ENCODE measurements at regions not wholly inside any gene's neighbourhood (a gene's known extent, or its start where the extent isn't known, plus 50 kb on each side); places are given as distances from the start of the nearest gene placed in this dataset.

DNA sequence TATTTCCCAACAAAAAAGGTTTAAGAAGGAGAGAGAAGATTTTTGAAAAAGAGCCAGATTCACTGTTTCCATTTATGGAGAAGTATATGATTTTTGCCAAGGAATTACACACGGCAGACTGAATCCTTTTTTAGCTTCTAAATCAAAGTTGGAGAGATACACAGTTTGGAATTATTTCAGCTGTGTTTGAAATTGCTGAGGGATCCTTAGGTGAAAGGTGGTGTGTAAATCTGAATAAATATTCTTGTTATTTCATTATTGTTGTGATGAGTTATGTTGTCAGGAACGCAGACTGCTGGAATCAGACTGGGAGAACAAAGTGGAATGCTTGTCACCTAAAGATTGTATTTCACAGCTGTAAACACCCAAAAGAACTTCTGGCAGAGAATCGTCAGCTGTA is 168.5 kb upstream of the AKIRIN2 start:
- no peak overlapping the region for H3K4me3 ChIP-seq
- H3K27ac ChIP-seq, result no peak overlapping the region
- TF ChIP-seq, protein P1, sequence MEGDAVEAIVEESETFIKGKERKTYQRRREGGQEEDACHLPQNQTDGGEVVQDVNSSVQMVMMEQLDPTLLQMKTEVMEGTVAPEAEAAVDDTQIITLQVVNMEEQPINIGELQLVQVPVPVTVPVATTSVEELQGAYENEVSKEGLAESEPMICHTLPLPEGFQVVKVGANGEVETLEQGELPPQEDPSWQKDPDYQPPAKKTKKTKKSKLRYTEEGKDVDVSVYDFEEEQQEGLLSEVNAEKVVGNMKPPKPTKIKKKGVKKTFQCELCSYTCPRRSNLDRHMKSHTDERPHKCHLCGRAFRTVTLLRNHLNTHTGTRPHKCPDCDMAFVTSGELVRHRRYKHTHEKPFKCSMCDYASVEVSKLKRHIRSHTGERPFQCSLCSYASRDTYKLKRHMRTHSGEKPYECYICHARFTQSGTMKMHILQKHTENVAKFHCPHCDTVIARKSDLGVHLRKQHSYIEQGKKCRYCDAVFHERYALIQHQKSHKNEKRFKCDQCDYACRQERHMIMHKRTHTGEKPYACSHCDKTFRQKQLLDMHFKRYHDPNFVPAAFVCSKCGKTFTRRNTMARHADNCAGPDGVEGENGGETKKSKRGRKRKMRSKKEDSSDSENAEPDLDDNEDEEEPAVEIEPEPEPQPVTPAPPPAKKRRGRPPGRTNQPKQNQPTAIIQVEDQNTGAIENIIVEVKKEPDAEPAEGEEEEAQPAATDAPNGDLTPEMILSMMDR (IDR thresholded peaks at IDR 0.05), result no peak
- TF ChIP-seq POLR2A (IDR thresholded peaks at IDR 0.05) (no peak), EP300 (IDR thresholded peaks at IDR 0.05) (no peak)
- DNase-seq (ENCODE audit: low spot score in 2 of 2), result no peak
- H3K9me3 ChIP-seq, result no peaks in the 10 kb centered on the region
- no peaks in the 10 kb centered on the region for H3K27me3 ChIP-seq
- WGBS, 2 donors, result 21 to 27% methylated on average over 3 of the region's 3 CpGs
- peaks cover 0 to 6% (median 0%) of the 10 kb centered on the region in 4 donors for H3K4me1 ChIP-seq
- no peaks in the 10 kb centered on the region for H3K36me3 ChIP-seq

DNA sequence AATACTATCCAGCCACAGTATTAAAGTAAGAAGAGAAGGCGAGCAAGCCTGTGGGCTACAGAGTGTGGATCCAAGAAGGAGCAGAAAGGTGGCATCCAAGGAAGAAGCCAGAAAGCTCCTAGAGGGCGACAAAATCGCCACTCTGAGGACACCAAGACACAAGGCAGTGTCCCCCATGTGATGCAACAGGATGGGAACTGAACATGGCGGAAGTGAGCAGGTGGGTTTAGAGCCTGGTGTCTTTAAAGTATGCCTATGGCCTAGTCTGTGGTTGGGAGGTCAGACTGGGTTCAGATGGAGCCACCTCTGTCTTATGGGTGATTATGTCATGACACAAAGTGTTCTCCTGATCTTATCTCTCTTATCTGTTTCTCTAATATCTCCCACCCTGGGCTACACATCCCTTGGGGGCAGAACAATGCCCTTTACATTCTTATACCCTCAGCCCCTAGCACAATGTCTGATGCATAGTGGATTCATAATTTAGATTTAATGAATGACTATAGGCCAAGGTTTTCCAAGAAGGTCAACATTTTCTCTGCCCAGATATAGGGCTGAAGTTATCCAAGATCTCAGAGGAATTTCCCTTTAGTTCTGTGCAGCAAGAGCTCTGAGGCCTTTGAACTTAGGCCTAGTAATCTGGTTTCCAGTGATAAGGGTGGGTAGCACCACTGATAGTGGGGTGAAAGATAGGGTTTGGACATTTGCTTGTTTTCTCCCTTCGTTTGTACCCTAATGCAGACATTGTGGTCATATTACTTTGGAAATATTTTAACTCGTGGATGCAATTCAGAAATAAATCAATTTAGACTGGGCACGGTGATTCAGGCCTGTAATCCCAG is 167.3 kb upstream of the AKIRIN2 start:
- Histone ChIP-seq H3K36me3 (no peaks in the 10 kb centered on the region), H3K27ac (no peak overlapping the region), H3K4me1 (peaks cover 0 to 6% (median 0%) of the 10 kb centered on the region in 4 donors), H3K27me3 (no peaks in the 10 kb centered on the region), H3K9me3 (no peaks in the 10 kb centered on the region), H3K4me3 (no peak overlapping the region)
- 81 to 90% methylated on average over 7 of the region's 7 CpGs for WGBS, 2 donors
- no peak for TF ChIP-seq EP300 (IDR thresholded peaks at IDR 0.05)
- TF ChIP-seq, protein P1 (IDR thresholded peaks at IDR 0.05), result no peak
- no peak for TF ChIP-seq POLR2A (IDR thresholded peaks at IDR 0.05)
- DNase-seq (ENCODE audit: low spot score in 2 of 2), result no peak

DNA sequence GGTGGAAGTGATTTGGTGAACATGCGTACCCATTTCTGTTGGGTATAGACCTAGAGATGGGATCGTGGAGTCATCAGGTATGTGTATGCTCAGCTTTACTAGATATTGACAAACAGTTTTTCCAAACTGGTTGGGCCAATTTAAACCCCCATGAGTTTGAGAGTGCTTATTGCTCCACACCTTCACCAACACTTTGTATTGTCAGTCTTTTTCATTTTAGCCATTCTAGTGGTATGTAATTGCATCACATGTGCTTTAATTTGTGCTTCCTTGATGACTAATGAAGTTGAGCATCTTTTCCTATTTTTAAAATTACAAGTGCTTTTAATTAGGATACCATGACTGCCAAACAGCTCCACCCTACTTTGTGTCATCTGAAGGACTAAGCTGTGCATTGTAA is 158.9 kb upstream of the AKIRIN2 start:
- Histone ChIP-seq H3K4me1 (no peaks in the 10 kb centered on the region), H3K36me3 (no peaks in the 10 kb centered on the region), H3K27me3 (no peaks in the 10 kb centered on the region), H3K4me3 (no peak overlapping the region), H3K27ac (no peak overlapping the region), H3K9me3 (peaks cover 0 to 13% (median 0%) of the 10 kb centered on the region in 4 donors)
- DNase-seq (ENCODE audit: low spot score in 2 of 2), result no peak
- 86 to 88% methylated on average over 2 of the region's 2 CpGs for WGBS, 2 donors
- TF ChIP-seq, protein P1 (IDR thresholded peaks at IDR 0.05), result no peak
- TF ChIP-seq POLR2A (IDR thresholded peaks at IDR 0.05) (no peak), EP300 (IDR thresholded peaks at IDR 0.05) (no peak)

DNA sequence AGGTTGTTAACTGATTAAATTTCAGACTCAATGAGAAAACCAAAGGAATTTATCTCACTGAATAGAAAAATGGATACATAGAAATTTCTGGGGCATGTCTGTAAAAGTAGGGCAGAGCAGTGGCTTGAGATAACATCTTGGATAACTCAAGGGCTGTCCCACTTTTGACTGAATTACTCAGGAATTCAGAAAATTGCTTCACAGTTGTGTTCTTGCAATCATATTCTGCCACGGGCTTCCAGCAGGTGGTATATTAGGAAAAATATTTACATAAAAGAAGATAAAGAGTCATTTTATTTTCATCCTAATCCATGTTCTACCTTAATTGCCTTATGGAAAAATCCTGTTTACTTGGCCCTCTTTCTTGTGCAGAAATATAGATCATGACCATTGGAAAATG is 156.4 kb upstream of the AKIRIN2 start:
- no peak overlapping the region for H3K27ac ChIP-seq
- WGBS, 2 donors, result 42 to 47% methylated on average over 1 of the region's 1 CpG
- DNase-seq (ENCODE audit: low spot score in 2 of 2), result no peak
- no peaks in the 10 kb centered on the region for H3K36me3 ChIP-seq
- no peak for TF ChIP-seq POLR2A (IDR thresholded peaks at IDR 0.05)
- no peak for TF ChIP-seq EP300 (IDR thresholded peaks at IDR 0.05)
- TF ChIP-seq, protein P1 (IDR thresholded peaks at IDR 0.05), result no peak
- H3K4me3 ChIP-seq, result no peak overlapping the region
- peaks cover 0 to 13% (median 0%) of the 10 kb centered on the region in 4 donors for H3K9me3 ChIP-seq
- no peaks in the 10 kb centered on the region for H3K4me1 ChIP-seq
- no peaks in the 10 kb centered on the region for H3K27me3 ChIP-seq

DNA sequence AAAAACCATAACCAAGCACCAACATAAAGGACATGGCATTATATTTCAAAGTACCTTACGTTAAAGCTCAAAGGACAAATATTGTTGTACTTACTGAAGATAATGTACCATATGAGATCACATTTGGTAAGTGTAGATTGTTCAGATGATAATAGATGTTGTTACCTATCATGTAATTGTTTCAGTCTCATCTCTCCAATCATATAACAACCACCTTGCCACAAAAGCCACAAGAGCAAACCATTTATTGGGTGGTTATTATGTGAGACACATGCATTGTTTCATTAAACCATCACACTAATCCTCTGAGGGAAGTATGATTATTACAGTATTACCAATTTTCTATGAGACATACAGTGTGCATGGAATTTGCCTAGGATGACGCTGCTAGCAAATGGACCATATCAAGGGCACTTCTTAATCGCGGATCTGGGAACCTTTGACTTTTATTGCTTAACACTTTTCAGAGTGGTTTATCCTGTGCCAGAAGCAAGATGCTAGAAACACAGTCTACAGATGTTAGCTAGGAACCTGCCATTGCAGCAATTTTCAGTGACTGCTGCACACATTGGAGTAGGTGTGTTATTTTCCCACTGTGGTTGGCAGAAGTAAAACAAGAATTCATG is 149.8 kb upstream of the AKIRIN2 start:
- H3K36me3 ChIP-seq, result no peaks in the 10 kb centered on the region
- H3K27me3 ChIP-seq, result no peaks in the 10 kb centered on the region
- H3K9me3 ChIP-seq, result no peaks in the 10 kb centered on the region
- no peak overlapping the region for H3K27ac ChIP-seq
- H3K4me3 ChIP-seq, result no peak overlapping the region
- TF ChIP-seq, protein P1 (IDR thresholded peaks at IDR 0.05), result no peak
- TF ChIP-seq EP300 (IDR thresholded peaks at IDR 0.05) (no peak), POLR2A (IDR thresholded peaks at IDR 0.05) (no peak)
- no peaks in the 10 kb centered on the region for H3K4me1 ChIP-seq
- WGBS, 2 donors, result 91 to 93% methylated on average over 4 of the region's 4 CpGs
- no peak for DNase-seq (ENCODE audit: low spot score in 2 of 2)
